RWPE2 (cell line): ENCODE measurements at regions not wholly inside any gene's neighbourhood (a gene's known extent, or its start where the extent isn't known, plus 50 kb on each side); places are given as distances from the start of the nearest gene placed in this dataset.

Experiments used
- ATAC-seq: fragments of 200-7000 bp; cut with Tn5 transposase; 3 replicates; pipeline ENCODE4 v1.9.1; 2021; ENCODE audit warnings: low read depth
- DNase-seq: peaks from one replicate; pipeline ENCODE4 v3.0.0-alpha.2; 2020; ENCODE audit warnings: low spot score
- H3K27ac ChIP-seq: fragments of 450-650 bp; 2 replicates; pipeline ENCODE4 v1.5.1; 2017; ENCODE audit warnings: mild to moderate bottlenecking; ENCODE audit not compliant: poor library complexity, severe bottlenecking
- H3K27me3 ChIP-seq: fragments of 250-450 bp; sonication (Bioruptor Pico); 2 replicates; pipeline ENCODE4 v1.5.1; 2021; ENCODE audit warnings: mild to moderate bottlenecking, moderate library complexity; ENCODE audit not compliant: insufficient read depth, poor library complexity, severe bottlenecking
- H3K36me3 ChIP-seq: fragments of 250-450 bp; sonication (Bioruptor Pico); 2 replicates; pipeline ENCODE4 v1.5.1; 2020; ENCODE audit warnings: low read depth, mild to moderate bottlenecking, moderate library complexity
- H3K4me1 ChIP-seq: fragments of 250-450 bp; sonication (Bioruptor Pico); 2 replicates; pipeline ENCODE4 v1.5.1; 2021; ENCODE audit warnings: mild to moderate bottlenecking, moderate library complexity; ENCODE audit not compliant: insufficient read depth, poor library complexity, severe bottlenecking
- H3K4me3 ChIP-seq: fragments of 250-450 bp; sonication (Bioruptor Pico); 2 replicates; pipeline ENCODE4 v1.5.1; 2021; ENCODE audit warnings: mild to moderate bottlenecking, moderate library complexity; ENCODE audit not compliant: severe bottlenecking
- H3K9me3 ChIP-seq: fragments of 250-450 bp; sonication (Bioruptor Pico); 2 replicates; pipeline ENCODE4 v1.5.1; 2021; ENCODE audit warnings: mild to moderate bottlenecking, moderate library complexity; ENCODE audit not compliant: severe bottlenecking
- TF ChIP-seq, protein P1 (sequence below): fragments of 450-650 bp; IDR thresholded peaks from one replicate; pipeline ENCODE4 v1.5.1; 2017; ENCODE audit warnings: mild to moderate bottlenecking, moderate library complexity; ENCODE audit not compliant: poor library complexity, severe bottlenecking

DNA sequence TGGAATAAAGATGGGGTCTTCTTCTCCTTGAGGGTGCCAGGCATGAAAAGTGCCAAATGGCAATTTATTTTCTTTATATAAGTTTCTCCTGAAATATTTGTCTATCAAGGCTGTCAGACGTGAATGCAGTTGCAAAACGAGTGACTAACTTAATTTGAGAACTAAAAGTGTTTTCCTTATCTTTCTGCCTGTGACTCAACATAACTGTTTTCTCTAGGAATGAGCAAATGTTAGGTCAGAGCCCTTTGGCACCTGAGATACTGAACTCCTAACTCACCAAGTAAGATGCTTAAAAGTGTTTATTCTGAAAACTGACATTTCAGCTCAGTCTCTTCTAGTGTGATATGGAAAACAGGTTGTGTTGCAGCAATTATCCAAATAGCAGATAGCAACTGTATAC lies 197.0 kb downstream of the STK31 start:
- ATAC-seq (peak; percentile 63; the same call in 2 of the 3 replicates), DNase-seq (no peak)
- TF ChIP-seq, protein P1, sequence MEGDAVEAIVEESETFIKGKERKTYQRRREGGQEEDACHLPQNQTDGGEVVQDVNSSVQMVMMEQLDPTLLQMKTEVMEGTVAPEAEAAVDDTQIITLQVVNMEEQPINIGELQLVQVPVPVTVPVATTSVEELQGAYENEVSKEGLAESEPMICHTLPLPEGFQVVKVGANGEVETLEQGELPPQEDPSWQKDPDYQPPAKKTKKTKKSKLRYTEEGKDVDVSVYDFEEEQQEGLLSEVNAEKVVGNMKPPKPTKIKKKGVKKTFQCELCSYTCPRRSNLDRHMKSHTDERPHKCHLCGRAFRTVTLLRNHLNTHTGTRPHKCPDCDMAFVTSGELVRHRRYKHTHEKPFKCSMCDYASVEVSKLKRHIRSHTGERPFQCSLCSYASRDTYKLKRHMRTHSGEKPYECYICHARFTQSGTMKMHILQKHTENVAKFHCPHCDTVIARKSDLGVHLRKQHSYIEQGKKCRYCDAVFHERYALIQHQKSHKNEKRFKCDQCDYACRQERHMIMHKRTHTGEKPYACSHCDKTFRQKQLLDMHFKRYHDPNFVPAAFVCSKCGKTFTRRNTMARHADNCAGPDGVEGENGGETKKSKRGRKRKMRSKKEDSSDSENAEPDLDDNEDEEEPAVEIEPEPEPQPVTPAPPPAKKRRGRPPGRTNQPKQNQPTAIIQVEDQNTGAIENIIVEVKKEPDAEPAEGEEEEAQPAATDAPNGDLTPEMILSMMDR = no peak
- Histone ChIP-seq H3K4me3 (no peak overlapping the region), H3K9me3 (no peaks in the 10 kb centered on the region), H3K4me1 (no peaks in the 10 kb centered on the region), H3K36me3 (no peaks in the 10 kb centered on the region), H3K27me3 (no peaks in the 10 kb centered on the region), H3K27ac (no peak overlapping the region)

- H3K9me3 ChIP-seq = no peaks in the 10 kb centered on the region
- H3K36me3 ChIP-seq = no peaks in the 10 kb centered on the region
- H3K4me3 ChIP-seq = no peak overlapping the region
- TF ChIP-seq, protein P1 = no peak
- no peak overlapping the region for H3K27ac ChIP-seq
- H3K4me1 ChIP-seq = no peaks in the 10 kb centered on the region
- no peak for DNase-seq
- ATAC-seq = no peak
- H3K27me3 ChIP-seq = no peaks in the 10 kb centered on the region
These were observed 199.4 kb downstream of the STK31 start for GRCh38 chr7:23909426-23909825.

DNA sequence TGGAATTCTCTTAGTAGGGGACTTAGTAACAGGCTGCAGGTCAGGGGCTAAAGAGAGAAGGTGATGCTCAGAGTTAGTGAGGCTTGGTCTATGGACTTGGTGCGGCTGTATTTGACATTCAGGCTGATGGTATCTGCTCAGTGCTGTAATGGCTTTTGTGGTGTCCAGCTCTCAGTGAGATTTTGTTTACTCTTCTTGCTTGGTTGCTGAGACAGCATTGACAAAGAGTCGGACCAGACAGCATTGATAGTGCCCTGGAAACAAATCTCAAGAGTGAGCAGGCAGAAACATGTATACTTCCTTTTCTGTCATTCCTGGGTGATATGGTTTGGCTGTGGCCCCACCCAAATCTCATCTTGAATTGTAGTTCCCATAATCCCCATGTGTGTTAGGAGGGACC lies 202.0 kb downstream of the STK31 start:
- no peaks in the 10 kb centered on the region for H3K4me1 ChIP-seq
- DNase-seq (no peak), ATAC-seq (no peak)
- H3K27me3 ChIP-seq = no peaks in the 10 kb centered on the region
- H3K9me3 ChIP-seq = no peaks in the 10 kb centered on the region
- H3K36me3 ChIP-seq = no peaks in the 10 kb centered on the region
- no peak overlapping the region for H3K27ac ChIP-seq
- no peak overlapping the region for H3K4me3 ChIP-seq
- TF ChIP-seq, protein P1 = no peak

GRCh38 chr7:23913016-23913415 lies 203.0 kb downstream of the STK31 start:
- Histone ChIP-seq H3K36me3 (no peaks in the 10 kb centered on the region), H3K4me3 (no peak overlapping the region), H3K9me3 (no peaks in the 10 kb centered on the region), H3K27ac (no peak overlapping the region), H3K27me3 (no peaks in the 10 kb centered on the region), H3K4me1 (no peaks in the 10 kb centered on the region)
- TF ChIP-seq, protein P1 = no peak
- DNase-seq (no peak), ATAC-seq (no peak)

- Histone ChIP-seq H3K9me3 (no peaks in the 10 kb centered on the region), H3K27ac (no peak overlapping the region), H3K36me3 (no peaks in the 10 kb centered on the region), H3K4me1 (no peaks in the 10 kb centered on the region), H3K27me3 (no peaks in the 10 kb centered on the region), H3K4me3 (no peak overlapping the region)
- no peak for ATAC-seq
- TF ChIP-seq, protein P1 = no peak
- DNase-seq = no peak
These were observed 205.2 kb downstream of the STK31 start for GRCh38 chr7:23915236-23915635.
